Sigmoid colon (tissue), 6 donors: ENCODE measurements at regions not wholly inside any gene's neighbourhood (a gene's known extent, or its start where the extent isn't known, plus 50 kb on each side); places are given as distances from the start of the nearest gene placed in this dataset.

ENCODE experiments used
- DNase-seq: peaks from one replicate; pipeline ENCODE4 v3.0.0-alpha.2; 2019
- H3K27ac ChIP-seq, 4 donors: fragments of 200-600 bp; sonication (generic); one replicate each; pipeline ENCODE4 v1.5.1; 2016 to 2019; ENCODE audit warnings: mild to moderate bottlenecking in 1 of 4
- H3K27me3 ChIP-seq, 3 donors: fragments of 200-600 bp; sonication (generic); one replicate each; pipeline ENCODE4 v1.5.1; 2019; ENCODE audit warnings: mild to moderate bottlenecking in 1 of 3
- H3K36me3 ChIP-seq, 4 donors: fragments of 200-600 bp; sonication (generic); one replicate each; pipeline ENCODE4 v1.5.1; 2016 to 2019
- H3K4me1 ChIP-seq, 4 donors: fragments of 200-600 bp; sonication (generic); one replicate each; pipeline ENCODE4 v1.5.1; 2017 to 2019
- H3K4me3 ChIP-seq, 4 donors: fragments of 200-600 bp; sonication (generic); one replicate each; pipeline ENCODE4 v1.5.1; 2017 to 2019; ENCODE audit warnings: mild to moderate bottlenecking in 2 of 4, moderate library complexity in 1 of 4
- H3K9me3 ChIP-seq, 4 donors: fragments of 200-600 bp in 3 of 4; sonication (generic) in 3 of 4; one replicate each; pipeline versions ENCODE4 v1.5.1 to v1.6.1; 2013 to 2019
- CTCF ChIP-seq, 4 experiments: fragments of 450-650 bp in 3 of 4; fragments of 200-600 bp in 1 of 4; IDR thresholded peaks; one replicate each; pipeline ENCODE4 v1.5.1; 2016 to 2019; ENCODE audit warnings: antibody characterized with exemption in 4 of 4, mild to moderate bottlenecking in 3 of 4, moderate library complexity in 2 of 4
- EP300 ChIP-seq, 4 donors: sonication (generic); formaldehyde crosslinking; IDR thresholded peaks; one replicate each; pipeline ENCODE4 v1.6.1; 2017; ENCODE audit warnings: antibody characterized with exemption in 4 of 4
- POLR2A ChIP-seq, 2 donors: fragments of 450-650 bp; IDR thresholded peaks; one replicate each; pipeline ENCODE4 v1.6.1; 2016; ENCODE audit warnings: antibody characterized with exemption in 2 of 2, mild to moderate bottlenecking in 2 of 2, moderate library complexity in 2 of 2
- POLR2AphosphoS5 ChIP-seq, 4 donors: sonication (generic); formaldehyde crosslinking; IDR thresholded peaks; one replicate each; pipeline ENCODE4 v1.6.1; 2017; ENCODE audit warnings: antibody characterized with exemption in 4 of 4
- WGBS, 2 donors: extraction: QIAGEN DNeasy Blood & Tissue Kit; methylation state at CpG; one replicate each; pipeline ENCODE4 v1.1.7; 2013; 5-methylcytosine and 5-hydroxymethylcytosine counted together
- intact Hi-C: fragments of 100-400 bp; cut with DNase I; formaldehyde crosslinking; loops from one replicate; pipeline ENCODE4 v1.15.1; 2023
- donor health status: healthy with polysubstance abuse.
- donor health status: healthy.

- H3K27ac ChIP-seq: no peak overlapping the region
- TF ChIP-seq POLR2A (IDR thresholded peaks at IDR 0.05): no peak
- 84 to 86% methylated on average over 16 of the region's 16 CpGs for WGBS, 2 donors
- no peaks in the 10 kb centered on the region for H3K36me3 ChIP-seq
- H3K4me1 ChIP-seq: no peaks in the 10 kb centered on the region
- intact Hi-C loops: no loop called here
- no peak overlapping the region for H3K4me3 ChIP-seq
- no peak for DNase-seq
- no peaks in the 10 kb centered on the region for H3K9me3 ChIP-seq
- peaks cover 0 to 7% (median 0%) of the 10 kb centered on the region in 3 donors for H3K27me3 ChIP-seq
Observed at GRCh38 chr9:113664181-113664875, 200.8 kb downstream of the RGS3 start.

- Histone ChIP-seq H3K27ac (no peak overlapping the region), H3K4me1 (no peaks in the 10 kb centered on the region), H3K9me3 (no peaks in the 10 kb centered on the region), H3K27me3 (peaks cover 0 to under 1% (median 0%) of the 10 kb centered on the region in 3 donors), H3K36me3 (no peaks in the 10 kb centered on the region), H3K4me3 (no peak overlapping the region)
- WGBS, 2 donors: 90 to 97% methylated on average over 1 of the region's 1 CpG
- TF ChIP-seq EP300 (IDR thresholded peaks at IDR 0.05) (no peak), POLR2AphosphoS5 (IDR thresholded peaks at IDR 0.05) (no peak), CTCF (IDR thresholded peaks at IDR 0.05) (no peak), POLR2A (IDR thresholded peaks at IDR 0.05) (no peak)
- intact Hi-C loops: no loop called here
- no peak for DNase-seq
Observed at GRCh38 chr9:113665064-113665463, 201.5 kb downstream of the RGS3 start.

GRCh38 chr9:113665756-113666155 is 202.2 kb downstream of the RGS3 start:
- Histone ChIP-seq H3K9me3 (no peaks in the 10 kb centered on the region), H3K4me3 (no peak overlapping the region), H3K4me1 (no peaks in the 10 kb centered on the region), H3K36me3 (no peaks in the 10 kb centered on the region), H3K27ac (no peak overlapping the region), H3K27me3 (no peaks in the 10 kb centered on the region)
- 91 to 92% methylated on average over 7 of the region's 7 CpGs for WGBS, 2 donors
- intact Hi-C loops: no loop called here
- TF ChIP-seq POLR2AphosphoS5 (IDR thresholded peaks at IDR 0.05) (no peak), EP300 (IDR thresholded peaks at IDR 0.05) (no peak)
- DNase-seq: no peak

GRCh38 chr9:113668061-113668460 is 204.5 kb downstream of the RGS3 start:
- Histone ChIP-seq H3K27me3 (no peaks in the 10 kb centered on the region), H3K4me3 (no peak overlapping the region), H3K4me1 (no peaks in the 10 kb centered on the region), H3K27ac (no peak overlapping the region), H3K9me3 (no peaks in the 10 kb centered on the region), H3K36me3 (no peaks in the 10 kb centered on the region)
- intact Hi-C loops: no loop called here
- DNase-seq: no peak
- TF ChIP-seq CTCF (IDR thresholded peaks at IDR 0.05): no peak
- no peak for TF ChIP-seq POLR2A (IDR thresholded peaks at IDR 0.05)
- WGBS, 2 donors: 85 to 90% methylated on average over 3 of the region's 3 CpGs

- Histone ChIP-seq H3K27ac (no peak overlapping the region), H3K4me1 (no peaks in the 10 kb centered on the region), H3K9me3 (no peaks in the 10 kb centered on the region), H3K4me3 (no peak overlapping the region), H3K27me3 (peaks cover 0 to 8% (median 0%) of the 10 kb centered on the region in 3 donors), H3K36me3 (no peaks in the 10 kb centered on the region)
- TF ChIP-seq EP300 (IDR thresholded peaks at IDR 0.05) (no peak), POLR2A (IDR thresholded peaks at IDR 0.05) (no peak), CTCF (IDR thresholded peaks at IDR 0.05) (no peak), POLR2AphosphoS5 (IDR thresholded peaks at IDR 0.05) (no peak)
- 87 to 90% methylated on average over 4 of the region's 4 CpGs for WGBS, 2 donors
- intact Hi-C loops: no loop called here
- DNase-seq: no peak
Observed at GRCh38 chr9:113669522-113670115, 206.1 kb downstream of the RGS3 start.

- 80 to 85% methylated on average over 7 of the region's 7 CpGs for WGBS, 2 donors
- Histone ChIP-seq H3K4me1 (no peaks in the 10 kb centered on the region), H3K4me3 (no peak overlapping the region), H3K9me3 (no peaks in the 10 kb centered on the region), H3K27me3 (peaks cover 0 to 16% (median 0%) of the 10 kb centered on the region in 3 donors), H3K36me3 (no peaks in the 10 kb centered on the region), H3K27ac (no peak overlapping the region)
- DNase-seq: no peak
- intact Hi-C loops: no loop called here
- TF ChIP-seq POLR2AphosphoS5 (IDR thresholded peaks at IDR 0.05): no peak
- no peak for TF ChIP-seq EP300 (IDR thresholded peaks at IDR 0.05)
- TF ChIP-seq CTCF (IDR thresholded peaks at IDR 0.05): no peak
- no peak for TF ChIP-seq POLR2A (IDR thresholded peaks at IDR 0.05)
Observed at GRCh38 chr9:113673726-113674125, 202.4 kb upstream of the ZNF618 start.
